HAP-1 (cell line): ENCODE measurements at regions not wholly inside any gene's neighbourhood (a gene's known extent, or its start where the extent isn't known, plus 50 kb on each side); places are given as distances from the start of the nearest gene placed in this dataset.

ENCODE experiments used
- DNase-seq, 2 experiments: peaks; one replicate each; pipeline ENCODE4 v3.0.0-alpha.2; 2016 to 2020; ENCODE audit warnings: low spot score in 2 of 2
- H3K27me3 ChIP-seq: fragments of 250-450 bp; sonication (Bioruptor Pico); 2 replicates; pipeline ENCODE4 v1.5.1; 2020; ENCODE audit warnings: low read depth, mild to moderate bottlenecking, moderate library complexity
- H3K36me3 ChIP-seq: fragments of 250-450 bp; sonication (Bioruptor Pico); replicated peaks from 2 replicates; pipeline ENCODE4 v1.5.1; 2020; ENCODE audit warnings: mild to moderate bottlenecking
- H3K4me1 ChIP-seq: fragments of 250-450 bp; sonication (Bioruptor Pico); 2 replicates; pipeline ENCODE4 v1.5.1; 2020; ENCODE audit warnings: mild to moderate bottlenecking
- H3K4me3 ChIP-seq: fragments of 250-450 bp; sonication (Bioruptor Pico); 2 replicates; pipeline ENCODE4 v1.5.1; 2020; ENCODE audit warnings: mild to moderate bottlenecking, moderate library complexity
- H3K9me3 ChIP-seq: fragments of 250-450 bp; sonication (Bioruptor Pico); 2 replicates; pipeline ENCODE4 v1.5.1; 2020; ENCODE audit warnings: mild to moderate bottlenecking, moderate library complexity
- in situ Hi-C: fragments of 300-500 bp; cut with MboI; formaldehyde crosslinking; loops from 3 replicates; pipeline ENCODE4 v1.14.3; 2020; ENCODE audit warnings: low sequenced_read_pairs, inconsistent platforms, mixed read lengths

DNA sequence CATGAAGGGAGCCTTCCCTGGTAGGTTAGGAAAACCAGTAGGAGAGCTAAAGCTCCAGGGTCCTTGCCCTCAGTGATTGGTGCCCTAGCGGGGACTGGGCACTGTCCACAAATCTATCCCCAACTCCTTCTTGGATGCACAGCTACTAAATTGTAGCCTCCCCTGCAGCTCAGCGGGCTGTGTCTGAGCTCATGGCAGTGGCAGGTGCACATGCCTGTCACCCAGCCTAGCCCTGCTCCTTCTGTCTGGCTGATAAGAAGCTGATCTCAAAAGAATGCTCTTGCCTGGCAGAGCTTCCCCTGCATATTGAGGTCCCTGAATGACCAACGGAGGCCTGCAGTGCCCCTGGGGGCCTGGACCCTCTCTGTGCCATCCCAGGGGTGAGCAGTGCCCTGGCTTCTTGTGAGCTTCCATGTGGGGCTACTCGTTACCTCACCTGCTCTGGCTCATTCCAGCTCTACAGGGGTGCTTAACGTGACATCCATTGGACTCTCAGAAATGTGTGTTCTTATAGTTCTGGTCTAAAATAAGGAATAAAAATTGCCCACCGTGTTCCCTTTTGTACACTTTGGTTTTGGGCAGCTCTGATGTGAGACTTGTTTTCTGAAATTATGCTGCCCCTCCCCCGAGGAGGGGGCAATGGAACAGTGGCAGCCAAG lies 59.8 kb upstream of the ANTXRL start:
- in situ Hi-C loops, result loop anchor here (25.0 kb wide), 1 partner anchor 415 kb away; no protein-coding TSS in a partner anchor
- Histone ChIP-seq H3K4me1 (no peaks in the 10 kb centered on the region), H3K36me3 (no peaks in the 10 kb centered on the region), H3K4me3 (no peak overlapping the region), H3K27me3 (no peaks in the 10 kb centered on the region), H3K9me3 (no peaks in the 10 kb centered on the region)
- no peak for DNase-seq

DNA sequence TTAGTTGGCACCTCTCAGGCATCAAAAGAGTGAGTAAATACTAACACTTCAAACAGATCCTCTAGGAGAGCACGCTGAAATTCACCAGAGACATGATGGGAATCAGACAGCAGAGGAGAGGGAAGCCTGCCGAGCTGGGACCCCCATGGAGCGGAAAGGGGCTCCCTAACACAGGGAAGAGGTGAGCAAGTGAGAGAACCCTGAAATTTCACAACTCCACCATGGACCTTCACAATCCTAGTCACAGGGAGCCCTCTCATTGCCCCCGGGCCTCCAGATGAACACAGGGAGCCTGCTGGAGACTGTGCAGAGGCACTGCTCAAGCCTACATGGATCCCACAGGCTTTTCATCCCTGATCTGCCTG lies 59.2 kb upstream of the ANTXRL start:
- no peak overlapping the region for H3K4me3 ChIP-seq
- no peaks in the 10 kb centered on the region for H3K27me3 ChIP-seq
- no peaks in the 10 kb centered on the region for H3K9me3 ChIP-seq
- no peak for DNase-seq
- no peaks in the 10 kb centered on the region for H3K36me3 ChIP-seq
- in situ Hi-C loops, result loop anchor here (25.0 kb wide), 1 partner anchor 415 kb away; no protein-coding TSS in a partner anchor
- no peaks in the 10 kb centered on the region for H3K4me1 ChIP-seq

DNA sequence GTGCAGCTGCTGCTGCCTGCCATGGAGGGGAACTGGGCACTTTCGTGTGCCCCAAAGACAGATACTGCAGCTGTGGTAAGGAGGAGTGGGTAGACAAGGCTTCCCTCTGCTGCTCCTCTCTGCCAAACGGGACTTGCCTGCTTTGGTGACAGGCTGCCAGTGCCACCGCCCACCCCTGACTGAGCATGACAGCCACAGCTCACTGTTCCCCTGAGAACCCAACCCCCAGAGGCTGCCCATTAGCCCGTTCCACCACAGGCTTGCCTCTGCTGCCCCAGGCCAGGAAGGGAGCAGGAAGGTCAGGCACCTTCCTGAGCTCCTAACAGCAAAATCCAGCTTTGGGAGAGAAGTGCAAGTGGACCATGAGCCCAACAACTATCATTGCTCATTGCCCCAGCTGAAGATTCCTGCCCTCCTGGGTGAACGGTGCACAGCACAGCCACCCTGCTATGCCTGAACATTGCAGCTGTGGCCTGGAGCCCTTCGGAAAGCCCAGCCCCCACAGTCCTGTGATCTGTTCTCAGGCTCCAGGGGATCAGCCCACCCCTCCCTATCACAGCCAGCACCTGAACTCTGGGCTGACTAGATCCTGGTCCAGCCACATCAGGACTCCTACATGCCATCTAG lies 58.7 kb upstream of the ANTXRL start:
- no peaks in the 10 kb centered on the region for H3K36me3 ChIP-seq
- no peak for DNase-seq
- in situ Hi-C loops, result loop anchor here (25.0 kb wide), 1 partner anchor 416 kb away; no protein-coding TSS in a partner anchor
- H3K27me3 ChIP-seq, result no peaks in the 10 kb centered on the region
- no peaks in the 10 kb centered on the region for H3K4me1 ChIP-seq
- H3K4me3 ChIP-seq, result no peak overlapping the region
- no peaks in the 10 kb centered on the region for H3K9me3 ChIP-seq

DNA sequence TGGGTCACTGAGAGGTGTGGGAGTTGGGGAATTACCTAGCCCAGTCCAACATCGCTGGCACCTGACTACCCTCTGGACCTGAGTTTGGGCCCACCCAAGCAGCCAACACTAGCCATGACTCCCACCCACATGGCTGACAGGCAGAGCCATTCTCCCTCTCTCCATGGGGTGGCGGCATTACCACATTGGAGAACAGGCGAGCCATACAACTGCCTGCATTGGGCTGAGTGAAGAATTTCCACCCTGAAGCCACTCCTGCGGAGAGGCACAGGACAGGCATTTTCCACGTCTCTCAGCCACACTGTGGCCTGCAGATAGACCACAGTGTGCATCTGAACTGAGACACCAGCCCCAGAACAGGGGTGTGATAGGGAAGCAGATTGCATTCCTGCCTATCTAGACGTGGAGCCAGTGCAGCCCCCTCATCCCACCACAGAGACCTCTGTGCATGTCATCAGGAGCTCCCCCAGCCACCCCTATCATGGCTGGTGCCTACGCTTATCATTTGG lies 58.2 kb upstream of the ANTXRL start:
- no peak overlapping the region for H3K4me3 ChIP-seq
- H3K36me3 ChIP-seq, result no peaks in the 10 kb centered on the region
- in situ Hi-C loops, result loop anchor here (25.0 kb wide), 1 partner anchor 416 kb away; no protein-coding TSS in a partner anchor
- H3K4me1 ChIP-seq, result no peaks in the 10 kb centered on the region
- peak; percentile 69 to 84 for DNase-seq
- H3K27me3 ChIP-seq, result no peaks in the 10 kb centered on the region
- H3K9me3 ChIP-seq, result no peaks in the 10 kb centered on the region

DNA sequence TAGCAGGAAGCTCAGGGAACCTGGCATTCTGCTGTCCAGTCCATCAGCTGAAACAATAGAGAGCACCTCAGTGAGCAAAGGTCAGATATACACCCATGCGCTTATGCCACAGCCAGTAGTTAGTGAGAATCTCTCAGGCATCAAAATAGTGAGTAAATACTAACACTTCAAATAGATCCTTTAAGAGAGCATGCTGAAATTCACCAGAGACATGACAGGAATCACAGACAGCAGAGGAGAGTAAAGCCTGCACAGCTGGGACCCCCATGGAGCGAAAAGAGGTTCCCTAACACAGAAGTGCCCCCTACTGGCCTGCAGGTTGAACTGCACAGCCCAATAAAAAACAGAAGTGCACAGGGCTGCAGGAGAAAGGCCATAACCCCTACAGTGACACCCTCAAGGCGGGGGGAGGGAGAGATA lies 57.6 kb upstream of the ANTXRL start:
- DNase-seq, result peak; percentile 20 to 67
- in situ Hi-C loops, result loop anchor here (25.0 kb wide), 1 partner anchor 417 kb away; no protein-coding TSS in a partner anchor

DNA sequence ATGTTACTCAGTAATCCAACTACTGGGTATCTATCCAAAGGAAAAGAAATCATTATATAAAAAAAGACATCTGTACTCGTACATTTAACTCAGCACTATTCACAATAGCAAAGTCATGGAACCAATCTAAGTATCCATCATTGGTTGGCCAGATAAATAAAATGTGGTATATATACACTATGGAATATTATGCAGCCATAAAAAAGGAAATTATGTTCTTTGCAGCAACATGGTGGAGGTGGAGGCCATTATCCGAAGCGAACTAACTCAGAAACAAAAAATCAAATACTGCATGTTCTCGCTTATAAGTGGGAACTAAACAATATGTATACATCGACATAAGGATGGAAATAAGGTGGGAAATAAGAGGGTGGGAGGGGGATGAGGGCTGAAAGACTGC lies 56.2 kb upstream of the ANTXRL start:
- DNase-seq, result no peak
- in situ Hi-C loops, result loop anchor here (25.0 kb wide), 1 partner anchor 418 kb away; no protein-coding TSS in a partner anchor
- no peaks in the 10 kb centered on the region for H3K9me3 ChIP-seq

More for the DNA sequence above, 57.6 kb upstream of the ANTXRL start:
- no peak overlapping the region for H3K4me3 ChIP-seq
- H3K27me3 ChIP-seq, result no peaks in the 10 kb centered on the region
- H3K4me1 ChIP-seq, result no peaks in the 10 kb centered on the region
- H3K9me3 ChIP-seq, result no peaks in the 10 kb centered on the region
- no peaks in the 10 kb centered on the region for H3K36me3 ChIP-seq

DNA sequence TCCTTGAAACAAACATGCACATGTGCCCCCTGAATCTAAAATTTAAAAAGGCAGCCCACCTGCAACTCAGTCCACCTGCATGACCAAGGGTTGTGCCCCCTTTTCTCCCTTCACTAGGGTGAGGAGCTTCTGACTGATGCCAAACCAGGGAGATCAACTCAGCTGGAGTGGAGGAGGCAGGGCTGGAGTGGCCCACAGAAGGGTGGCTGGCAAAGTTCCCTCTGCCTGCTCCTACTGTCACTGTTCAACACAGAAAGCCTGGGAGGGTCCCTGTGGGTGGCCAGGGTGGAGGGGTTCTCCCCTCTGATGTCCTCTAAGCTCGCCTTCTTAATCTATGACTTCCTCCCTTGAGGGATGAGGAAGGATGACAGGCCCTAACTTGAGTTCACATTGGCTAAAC lies 55.7 kb upstream of the ANTXRL start:
- no peaks in the 10 kb centered on the region for H3K36me3 ChIP-seq
- H3K4me3 ChIP-seq, result no peak overlapping the region
- no peaks in the 10 kb centered on the region for H3K9me3 ChIP-seq
- H3K4me1 ChIP-seq, result no peaks in the 10 kb centered on the region
- no peaks in the 10 kb centered on the region for H3K27me3 ChIP-seq
- no peak for DNase-seq
- in situ Hi-C loops, result loop anchor here (25.0 kb wide), 1 partner anchor 419 kb away; no protein-coding TSS in a partner anchor

More for the DNA sequence above, 56.2 kb upstream of the ANTXRL start:
- Histone ChIP-seq H3K36me3 (no peaks in the 10 kb centered on the region), H3K4me3 (no peak overlapping the region), H3K27me3 (no peaks in the 10 kb centered on the region), H3K4me1 (no peaks in the 10 kb centered on the region)

DNA sequence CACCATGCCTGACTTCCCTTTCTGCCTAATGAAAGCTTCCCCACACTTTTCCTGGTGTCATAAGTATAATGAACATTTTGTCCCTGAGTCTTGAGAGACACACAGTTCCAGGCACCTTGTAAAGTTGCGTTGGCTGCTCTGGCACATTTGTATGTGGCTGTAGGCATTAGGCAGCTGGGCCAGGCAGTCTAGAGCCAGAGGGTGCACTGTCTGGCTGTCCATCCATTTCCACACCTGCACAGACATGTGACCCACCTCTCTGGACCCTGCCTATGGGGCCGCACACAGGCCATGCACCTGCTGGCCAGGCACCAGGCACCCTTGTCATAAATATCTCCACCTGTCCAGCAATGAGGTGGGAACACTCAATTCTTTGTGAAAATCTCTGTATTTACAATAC lies 54.7 kb upstream of the ANTXRL start:
- Histone ChIP-seq H3K36me3 (no peaks in the 10 kb centered on the region), H3K9me3 (no peaks in the 10 kb centered on the region), H3K27me3 (no peaks in the 10 kb centered on the region), H3K4me1 (no peaks in the 10 kb centered on the region), H3K4me3 (no peak overlapping the region)
- in situ Hi-C loops, result loop anchor here (25.0 kb wide), 1 partner anchor 420 kb away; no protein-coding TSS in a partner anchor
- no peak for DNase-seq

DNA sequence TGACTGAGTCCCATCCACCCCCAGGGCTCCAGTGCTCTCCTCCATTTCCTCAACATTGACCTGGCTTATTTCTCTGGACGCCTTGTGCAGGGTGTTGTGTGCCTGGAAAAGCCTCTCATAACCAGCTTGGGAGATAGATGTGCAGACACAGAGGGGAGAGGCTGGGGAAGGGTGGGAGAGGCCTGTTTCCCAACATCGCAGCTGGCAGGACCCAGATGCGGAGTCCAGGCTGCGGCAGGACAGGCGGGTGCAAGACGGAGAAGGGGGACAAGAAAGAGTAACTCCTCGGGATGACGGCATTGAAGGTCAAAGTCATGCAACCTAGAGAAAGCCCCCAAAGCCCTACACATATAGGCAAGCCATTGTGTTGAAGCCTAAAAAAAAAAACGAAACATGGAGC lies 54.1 kb upstream of the ANTXRL start:
- no peaks in the 10 kb centered on the region for H3K36me3 ChIP-seq
- H3K9me3 ChIP-seq, result no peaks in the 10 kb centered on the region
- no peaks in the 10 kb centered on the region for H3K4me1 ChIP-seq
- H3K4me3 ChIP-seq, result no peak overlapping the region
- in situ Hi-C loops, result loop anchor here (25.0 kb wide), 1 partner anchor 420 kb away; no protein-coding TSS in a partner anchor
- no peaks in the 10 kb centered on the region for H3K27me3 ChIP-seq
- no peak for DNase-seq

DNA sequence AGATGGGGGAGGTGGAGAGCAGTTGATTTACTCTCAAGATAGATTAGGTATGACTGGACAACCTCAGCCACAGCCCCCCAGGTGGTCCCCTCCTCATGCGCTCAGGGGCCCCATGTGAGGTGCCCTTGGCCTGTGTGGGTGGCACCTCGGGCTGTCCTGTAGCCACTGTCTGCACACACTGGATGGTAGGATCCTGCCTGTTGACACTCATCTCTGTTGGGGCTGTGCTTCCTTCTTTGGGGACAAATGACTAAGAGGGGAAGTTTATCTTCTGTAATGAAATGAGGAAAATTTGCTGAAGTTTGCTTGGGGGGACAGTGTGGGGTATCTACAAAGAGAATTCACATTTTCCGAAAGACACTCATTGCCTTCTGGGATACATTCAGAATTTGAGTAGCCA lies 53.6 kb upstream of the ANTXRL start:
- Histone ChIP-seq H3K4me3 (no peak overlapping the region), H3K27me3 (no peaks in the 10 kb centered on the region), H3K9me3 (no peaks in the 10 kb centered on the region), H3K4me1 (no peaks in the 10 kb centered on the region), H3K36me3 (no peaks in the 10 kb centered on the region)
- in situ Hi-C loops, result loop anchor here (25.0 kb wide), 1 partner anchor 421 kb away; no protein-coding TSS in a partner anchor
- DNase-seq, result no peak

DNA sequence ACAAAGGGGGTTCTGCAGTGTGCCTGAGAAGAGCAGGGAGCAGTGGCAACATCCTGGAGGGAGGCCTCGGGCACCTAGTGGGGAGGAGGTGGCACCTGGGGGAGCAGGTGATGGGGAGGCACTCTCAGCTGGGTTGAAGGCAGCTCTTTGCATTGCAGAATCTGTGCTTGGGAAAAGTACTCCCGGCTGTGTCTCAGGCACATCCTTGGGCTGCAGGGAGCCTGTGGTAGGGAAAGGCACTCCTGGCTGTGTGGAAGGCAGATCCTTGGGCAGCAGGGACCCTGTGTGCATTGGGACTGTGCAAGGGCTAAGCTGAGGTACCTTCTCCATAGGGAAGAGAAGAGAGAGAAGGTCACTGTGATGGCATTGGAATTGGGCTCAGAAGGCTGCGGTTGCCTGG lies 52.8 kb upstream of the ANTXRL start:
- Histone ChIP-seq H3K36me3 (no peaks in the 10 kb centered on the region), H3K9me3 (no peaks in the 10 kb centered on the region), H3K4me3 (no peak overlapping the region), H3K27me3 (no peaks in the 10 kb centered on the region), H3K4me1 (no peaks in the 10 kb centered on the region)
- no peak for DNase-seq
- in situ Hi-C loops, result loop anchor here (25.0 kb wide), 1 partner anchor 422 kb away; no protein-coding TSS in a partner anchor

DNA sequence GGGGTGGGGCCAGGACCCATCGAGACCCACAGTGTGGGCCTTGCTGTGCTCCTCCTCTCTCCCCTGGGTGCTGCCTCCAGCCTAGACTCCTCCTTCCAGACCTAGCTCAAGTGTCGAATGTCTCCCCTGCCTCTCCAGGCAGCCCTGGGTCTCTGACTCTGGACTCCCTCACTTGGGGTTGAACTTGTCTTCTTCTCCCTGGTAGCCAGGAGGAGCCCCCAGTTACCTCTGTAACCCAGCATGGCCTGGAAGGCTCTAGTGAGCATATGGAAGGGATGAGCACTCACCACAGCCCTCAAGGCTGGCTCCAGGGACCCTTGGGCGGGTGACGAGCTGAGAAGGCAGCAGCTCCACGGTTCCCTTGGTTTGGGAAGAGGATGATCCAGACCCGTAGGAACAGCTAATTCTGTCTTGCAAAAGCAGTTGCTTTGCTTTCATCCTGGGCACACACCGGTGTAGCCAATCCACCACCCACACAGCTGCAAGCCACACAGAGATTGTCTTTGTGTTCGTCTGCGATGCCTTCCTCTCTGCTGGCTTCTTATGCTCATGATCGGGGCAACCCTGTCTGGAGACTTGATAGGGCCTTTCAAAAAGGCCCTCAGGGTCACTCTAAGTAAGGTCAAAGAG lies 52.3 kb upstream of the ANTXRL start:
- no peaks in the 10 kb centered on the region for H3K36me3 ChIP-seq
- H3K27me3 ChIP-seq, result no peaks in the 10 kb centered on the region
- no peaks in the 10 kb centered on the region for H3K9me3 ChIP-seq
- in situ Hi-C loops, result loop anchor here (25.0 kb wide), 1 partner anchor 422 kb away; no protein-coding TSS in a partner anchor
- no peaks in the 10 kb centered on the region for H3K4me1 ChIP-seq
- no peak for DNase-seq
- no peak overlapping the region for H3K4me3 ChIP-seq

DNA sequence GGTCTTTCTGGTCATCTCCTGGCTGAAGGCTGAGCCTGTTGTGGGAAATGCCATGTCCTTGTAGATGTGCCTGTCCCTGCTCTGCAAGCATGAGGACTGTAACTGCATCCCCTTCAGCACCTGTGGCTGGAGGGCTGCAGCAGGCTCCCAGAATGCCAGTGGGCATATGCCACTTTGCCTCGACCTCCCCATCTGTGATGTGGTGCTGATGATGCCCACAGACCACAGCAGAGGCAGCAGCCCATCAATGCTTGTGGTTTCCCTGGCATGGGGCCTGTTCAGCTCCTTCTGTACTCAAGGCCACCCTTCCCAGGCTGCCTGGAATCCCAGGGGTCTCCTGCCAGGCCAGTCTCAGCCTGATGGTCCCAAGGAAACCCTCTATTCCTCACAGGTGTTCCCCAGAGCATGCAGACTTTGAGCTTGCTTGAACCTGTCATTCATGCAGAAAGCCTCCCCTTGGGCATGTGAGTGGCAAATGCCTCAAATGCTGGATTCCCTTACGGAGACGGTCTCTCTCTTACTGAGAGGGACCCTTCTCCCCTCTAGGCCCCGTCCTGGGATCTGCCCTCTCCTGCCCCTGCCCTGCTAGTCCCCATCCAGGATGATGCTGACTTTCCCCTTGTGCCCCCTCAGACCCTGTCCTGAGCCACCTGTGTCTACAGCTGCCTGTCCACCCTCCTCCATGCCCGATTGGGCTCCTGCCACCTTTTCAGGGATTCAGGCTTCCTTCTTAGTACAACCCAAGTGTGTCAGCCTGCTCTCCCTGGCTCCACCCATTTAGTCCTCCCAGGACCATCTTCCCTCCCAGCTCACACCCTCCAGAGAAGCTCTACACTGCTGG lies 50.9 kb upstream of the ANTXRL start:
- no peak overlapping the region for H3K4me3 ChIP-seq
- no peaks in the 10 kb centered on the region for H3K9me3 ChIP-seq
- no peaks in the 10 kb centered on the region for H3K4me1 ChIP-seq
- no peaks in the 10 kb centered on the region for H3K27me3 ChIP-seq
- in situ Hi-C loops, result loop anchor here (25.0 kb wide), 1 partner anchor 424 kb away; no protein-coding TSS in a partner anchor
- no peaks in the 10 kb centered on the region for H3K36me3 ChIP-seq
- DNase-seq, result no peak
